NCI-H1092 (cell line): ENCODE measurements at regions not wholly inside any gene's neighbourhood (a gene's known extent, or its start where the extent isn't known, plus 50 kb on each side); places are given as distances from the start of the nearest gene placed in this dataset.

Experiments
- DNase-seq: peaks from one replicate; lab custom pipeline; 2025; lab: John Stamatoyannopoulos, UW

DNA sequence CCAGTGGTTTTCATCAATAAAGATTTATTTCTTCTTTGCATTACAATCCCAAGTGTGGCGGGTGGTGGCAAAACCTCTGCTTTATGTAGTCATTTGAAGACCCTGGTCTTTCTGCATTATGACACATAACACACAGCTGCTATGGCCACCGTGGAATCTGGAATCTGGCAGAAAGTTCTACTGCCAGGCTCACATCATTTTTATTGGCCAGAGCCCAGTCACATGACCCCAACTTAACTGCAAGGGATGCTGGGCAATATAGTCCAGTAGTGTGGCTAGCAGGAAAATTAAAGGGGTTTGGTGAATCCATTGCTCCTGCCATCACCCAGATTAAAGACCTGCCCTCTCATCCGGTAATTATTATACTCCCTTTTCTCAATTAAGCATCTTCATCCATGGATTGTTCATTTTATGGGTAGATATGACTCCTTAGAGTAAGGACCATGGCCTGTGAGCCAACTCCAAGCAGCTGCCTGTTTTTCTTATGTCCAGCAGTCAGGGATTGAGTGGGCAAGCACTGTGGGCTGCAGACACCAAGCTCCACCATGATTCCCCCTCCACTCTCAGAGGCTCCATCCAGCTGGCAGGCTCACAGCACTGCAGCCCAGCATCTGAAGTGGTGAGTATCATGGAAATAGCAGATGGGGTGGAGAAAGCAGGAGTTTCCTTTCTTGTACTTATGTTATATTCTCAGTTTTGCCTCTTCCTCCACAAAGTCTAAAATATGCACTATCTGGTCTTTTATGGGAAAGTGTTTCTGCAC, 1030.7 kb downstream of the AACS start:
- DNase-seq, result no peak

- DNase-seq, result no peak
Measured at GRCh38 chr12:126106706-126107105, 1041.5 kb downstream of the AACS start.

GRCh38 chr12:126107659-126108058, 1042.4 kb downstream of the AACS start:
- no peak for DNase-seq

DNA sequence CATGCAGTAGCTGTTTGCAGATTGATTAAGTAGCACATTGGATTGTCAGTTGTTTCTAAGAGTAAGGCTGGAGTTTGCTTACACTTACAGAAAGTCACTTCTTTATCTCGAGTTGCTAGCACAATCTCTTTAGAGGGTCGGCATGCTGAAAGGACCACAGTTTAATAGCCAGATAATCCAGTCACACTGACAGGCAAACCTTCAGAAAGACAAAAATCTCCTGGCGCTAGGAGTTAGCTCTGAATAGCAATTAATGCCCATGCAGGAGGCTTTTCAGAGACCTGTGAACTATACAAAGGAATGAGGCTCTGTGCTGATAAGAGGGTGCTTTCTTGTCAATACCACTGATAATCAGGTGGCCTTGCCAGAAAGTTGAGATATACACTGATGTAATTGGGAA, 1043.0 kb downstream of the AACS start:
- no peak for DNase-seq

- no peak for DNase-seq
Measured at GRCh38 chr12:126112141-126112540, 1046.9 kb downstream of the AACS start.

- no peak for DNase-seq
Measured at GRCh38 chr12:126112849-126113248, 1047.6 kb downstream of the AACS start.

- no peak for DNase-seq
Measured at GRCh38 chr12:126114441-126114840, 1049.2 kb downstream of the AACS start.

GRCh38 chr12:126117502-126117901, 1052.3 kb downstream of the AACS start:
- no peak for DNase-seq

GRCh38 chr12:126139355-126139754, 1074.1 kb downstream of the AACS start:
- DNase-seq, result no peak

GRCh38 chr12:126144603-126145002, 1079.4 kb downstream of the AACS start:
- DNase-seq, result no peak

DNA sequence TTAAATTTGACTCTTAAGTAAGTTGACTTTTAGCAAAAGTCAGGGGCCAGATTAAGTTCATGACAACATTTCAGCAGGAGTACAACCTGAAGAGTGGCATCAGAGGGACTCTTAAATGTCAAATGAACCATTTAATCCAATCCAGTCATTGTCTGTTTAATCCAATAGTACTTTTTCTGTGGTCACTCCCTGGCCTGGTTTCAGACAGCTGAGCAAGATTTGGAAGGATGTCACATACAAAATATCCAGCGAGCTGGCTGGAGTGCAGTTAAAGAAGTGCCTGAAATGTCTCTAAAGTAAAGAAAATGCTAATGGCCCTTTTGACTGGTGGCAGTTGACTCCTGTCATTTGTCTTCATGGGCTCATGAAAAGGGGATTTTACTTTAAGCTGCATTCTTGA, 1082.1 kb downstream of the AACS start:
- no peak for DNase-seq

GRCh38 chr12:126156806-126157574, 1091.8 kb downstream of the AACS start:
- DNase-seq, result no peak

DNA sequence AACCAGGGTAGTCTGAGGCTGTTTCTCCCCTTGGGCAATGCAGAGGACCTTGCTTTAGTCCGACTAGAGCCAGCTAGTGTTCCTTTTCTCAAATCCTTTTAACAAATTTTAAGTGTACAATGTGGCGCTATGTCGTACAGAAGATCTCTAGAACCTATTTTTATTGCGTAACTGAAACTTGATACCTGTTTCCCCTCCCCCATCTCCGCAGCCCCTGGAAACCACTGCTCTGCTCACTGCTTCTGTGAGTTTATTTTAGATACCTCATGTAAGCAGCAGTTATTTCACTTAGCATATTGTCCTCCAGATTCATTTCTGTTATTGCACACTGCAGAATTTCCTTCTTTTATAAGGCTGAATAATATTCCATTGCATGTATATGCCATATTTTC, 1092.3 kb downstream of the AACS start:
- no peak for DNase-seq

- DNase-seq, result no peak
Measured at GRCh38 chr12:126159139-126159538, 1093.9 kb downstream of the AACS start.

- DNase-seq, result no peak
Measured at GRCh38 chr12:126160912-126161311, 1095.7 kb downstream of the AACS start.

DNA sequence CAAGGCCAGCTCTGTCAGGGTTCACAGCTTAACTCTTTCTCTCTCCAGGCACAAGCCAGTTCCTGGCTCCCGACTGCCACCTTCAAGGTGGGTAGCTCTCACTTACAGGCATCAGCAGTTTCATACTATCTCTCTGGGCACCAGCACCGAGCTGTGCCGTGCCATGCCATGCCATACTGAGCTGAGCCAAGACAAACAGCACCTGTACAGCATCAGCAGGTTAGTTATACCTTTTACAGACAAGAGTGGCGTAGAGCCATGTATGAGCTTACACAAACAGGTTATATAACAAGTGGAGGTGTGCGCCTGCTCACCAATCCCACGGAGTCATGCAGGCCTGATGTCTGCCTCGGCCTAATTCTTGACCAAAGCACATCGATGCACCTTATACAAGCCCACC, 1098.7 kb downstream of the AACS start:
- no peak for DNase-seq

DNA sequence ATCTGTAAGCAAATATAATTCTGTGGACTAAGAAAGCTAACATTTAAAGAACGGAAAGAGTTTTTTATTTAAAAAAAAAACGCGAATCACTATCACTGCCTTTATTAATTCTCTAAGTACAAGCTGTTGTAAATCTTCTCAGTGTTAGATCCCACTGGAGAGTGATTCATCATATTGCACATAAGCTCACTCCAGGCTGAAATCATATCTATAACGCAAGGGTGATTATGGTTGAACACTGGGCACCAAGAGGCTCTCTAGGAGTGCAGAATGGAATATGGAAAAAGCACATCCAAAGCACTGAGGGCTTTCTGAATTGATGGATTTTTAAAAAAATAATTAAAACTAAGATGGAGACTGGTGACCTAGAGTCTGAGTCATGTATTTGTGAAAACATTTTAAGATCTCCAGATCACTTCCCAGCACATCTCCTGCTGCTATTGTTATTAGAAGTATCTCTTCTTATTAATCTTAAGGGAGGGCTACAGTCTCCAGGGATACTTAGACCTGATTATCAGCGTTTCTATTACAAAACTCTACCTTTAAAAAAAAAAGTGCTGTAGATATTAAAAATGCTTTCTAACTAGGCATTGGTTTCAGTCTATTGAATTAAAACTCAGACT, 1106.8 kb downstream of the AACS start:
- no peak for DNase-seq

- no peak for DNase-seq
Measured at GRCh38 chr12:126182619-126183236, 1117.5 kb downstream of the AACS start.

DNA sequence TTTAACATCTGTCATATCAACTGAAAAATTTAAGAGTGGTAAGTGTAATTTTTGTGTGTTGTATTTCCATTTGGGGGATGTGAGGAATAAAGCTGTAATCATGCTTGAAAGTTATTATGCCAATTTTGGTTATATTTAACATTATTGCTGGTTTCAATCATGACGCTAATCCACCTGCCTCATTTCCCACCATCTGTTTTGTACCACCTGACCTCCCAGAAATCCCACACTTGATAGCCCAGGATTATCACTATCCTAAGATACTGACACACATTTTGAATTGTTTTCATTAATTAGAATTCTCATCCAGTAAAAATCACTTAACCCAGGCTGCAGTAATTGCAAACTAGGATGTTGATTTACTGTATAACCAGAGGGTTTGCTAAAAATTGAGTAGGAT, 1119.8 kb downstream of the AACS start:
- no peak for DNase-seq

DNA sequence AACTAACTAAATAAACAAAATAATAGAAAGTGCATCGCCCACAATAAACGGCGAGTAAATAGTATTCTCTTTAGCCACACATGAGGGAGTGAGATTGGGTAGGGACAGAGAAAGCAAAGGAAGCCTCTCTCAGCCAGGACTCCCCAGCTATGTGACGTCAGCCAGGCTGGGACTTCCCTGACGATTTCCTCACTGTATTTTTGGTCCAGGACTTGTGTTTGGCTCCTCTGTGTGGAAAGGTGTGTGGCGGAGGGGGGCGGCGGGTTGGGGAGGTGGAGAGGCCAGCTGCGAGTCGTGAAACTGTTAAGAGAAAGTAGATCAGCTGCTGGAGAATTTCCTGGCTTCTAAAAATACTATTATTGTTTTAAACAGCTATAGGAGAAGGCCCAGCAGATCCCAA, 1124.6 kb downstream of the AACS start:
- DNase-seq, result no peak

DNA sequence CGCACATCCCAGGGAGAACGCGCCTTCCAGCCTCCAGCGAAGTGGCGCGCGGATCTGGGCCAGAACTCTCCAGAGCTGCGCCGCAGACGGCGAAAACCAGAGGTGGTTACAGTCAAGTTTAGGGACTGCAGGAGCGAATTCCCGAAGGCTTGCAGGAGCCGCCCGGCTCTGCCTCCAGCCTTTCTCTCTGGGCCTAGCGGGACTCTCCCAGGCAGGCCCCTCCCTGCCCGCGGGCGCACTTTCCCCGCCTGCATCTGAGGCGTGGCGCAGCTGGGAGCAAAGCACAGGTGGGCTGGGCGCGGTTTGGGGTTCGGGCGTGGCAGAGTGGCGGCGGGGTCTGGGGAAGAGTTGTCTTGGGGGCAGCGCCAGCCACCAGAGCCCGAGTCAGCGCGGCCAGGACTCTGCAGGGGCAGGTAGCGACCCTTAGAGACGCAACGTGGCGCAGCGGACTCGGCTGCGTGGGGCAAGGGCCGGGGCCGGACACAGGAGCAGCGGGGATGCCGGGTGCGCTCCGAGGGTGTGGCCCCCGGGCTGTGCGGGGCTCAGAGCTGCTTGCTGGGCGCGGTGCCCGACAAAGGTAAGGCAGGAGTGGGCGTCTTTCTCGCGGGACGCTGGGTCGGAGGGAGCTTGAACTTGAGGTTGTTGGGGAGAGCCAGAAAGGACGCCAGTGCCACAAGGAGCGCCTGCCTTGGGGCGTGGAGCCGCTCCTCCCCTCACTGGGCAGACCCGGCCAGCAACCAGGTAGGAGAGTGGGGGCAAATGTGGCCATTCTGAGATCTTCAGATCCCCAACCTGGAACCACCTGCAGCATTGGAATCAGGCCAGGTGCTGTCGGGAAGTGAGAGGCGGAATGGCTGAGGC, 1126.0 kb downstream of the AACS start:
- DNase-seq, result no peak

GRCh38 chr12:126191949-126192348, 1126.7 kb downstream of the AACS start:
- no peak for DNase-seq
